ENCODE measurements at regions not wholly inside any gene's neighbourhood (a gene's known extent, or its start where the extent isn't known, plus 50 kb on each side); places are given as distances from the start of the nearest gene placed in this dataset.

DNA sequence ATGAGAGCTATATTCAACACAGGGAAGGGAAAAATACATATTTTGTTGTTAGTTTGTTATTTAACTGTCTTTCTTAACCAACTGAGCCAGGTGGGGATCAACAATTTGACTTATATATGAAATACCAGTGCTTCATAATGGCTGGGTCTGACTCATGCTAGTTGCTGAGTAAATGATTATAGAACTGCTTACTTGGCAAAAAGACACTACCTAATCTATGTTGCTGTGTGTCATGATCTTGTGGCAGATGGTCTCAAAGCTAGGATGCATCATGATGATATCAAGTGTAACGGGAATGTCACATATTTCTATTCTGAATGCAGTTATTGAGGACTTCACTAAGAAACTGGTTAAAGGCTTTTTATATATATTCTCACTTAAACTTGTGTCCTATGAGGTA lies 727.4 kb upstream of the SLITRK1 start:
- TF ChIP-seq POLR2AphosphoS5 (IDR thresholded peaks at IDR 0.05; ENCODE audit: low read depth, low read length) (no peak), FOXP2 (optimal IDR thresholded peaks at IDR 0.05; ENCODE audit: borderline replicate concordance, extremely low read depth, extremely low read length, insufficient read depth) (no peak), SIN3A (IDR thresholded peaks at IDR 0.05; ENCODE audit: borderline replicate concordance, insufficient read depth, low read length) (no peak), TAF1 (IDR thresholded peaks at IDR 0.05; ENCODE audit: borderline replicate concordance, insufficient read depth, low read length) (no peak)
- TF ChIP-seq, protein P1, sequence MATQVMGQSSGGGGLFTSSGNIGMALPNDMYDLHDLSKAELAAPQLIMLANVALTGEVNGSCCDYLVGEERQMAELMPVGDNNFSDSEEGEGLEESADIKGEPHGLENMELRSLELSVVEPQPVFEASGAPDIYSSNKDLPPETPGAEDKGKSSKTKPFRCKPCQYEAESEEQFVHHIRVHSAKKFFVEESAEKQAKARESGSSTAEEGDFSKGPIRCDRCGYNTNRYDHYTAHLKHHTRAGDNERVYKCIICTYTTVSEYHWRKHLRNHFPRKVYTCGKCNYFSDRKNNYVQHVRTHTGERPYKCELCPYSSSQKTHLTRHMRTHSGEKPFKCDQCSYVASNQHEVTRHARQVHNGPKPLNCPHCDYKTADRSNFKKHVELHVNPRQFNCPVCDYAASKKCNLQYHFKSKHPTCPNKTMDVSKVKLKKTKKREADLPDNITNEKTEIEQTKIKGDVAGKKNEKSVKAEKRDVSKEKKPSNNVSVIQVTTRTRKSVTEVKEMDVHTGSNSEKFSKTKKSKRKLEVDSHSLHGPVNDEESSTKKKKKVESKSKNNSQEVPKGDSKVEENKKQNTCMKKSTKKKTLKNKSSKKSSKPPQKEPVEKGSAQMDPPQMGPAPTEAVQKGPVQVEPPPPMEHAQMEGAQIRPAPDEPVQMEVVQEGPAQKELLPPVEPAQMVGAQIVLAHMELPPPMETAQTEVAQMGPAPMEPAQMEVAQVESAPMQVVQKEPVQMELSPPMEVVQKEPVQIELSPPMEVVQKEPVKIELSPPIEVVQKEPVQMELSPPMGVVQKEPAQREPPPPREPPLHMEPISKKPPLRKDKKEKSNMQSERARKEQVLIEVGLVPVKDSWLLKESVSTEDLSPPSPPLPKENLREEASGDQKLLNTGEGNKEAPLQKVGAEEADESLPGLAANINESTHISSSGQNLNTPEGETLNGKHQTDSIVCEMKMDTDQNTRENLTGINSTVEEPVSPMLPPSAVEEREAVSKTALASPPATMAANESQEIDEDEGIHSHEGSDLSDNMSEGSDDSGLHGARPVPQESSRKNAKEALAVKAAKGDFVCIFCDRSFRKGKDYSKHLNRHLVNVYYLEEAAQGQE (IDR thresholded peaks at IDR 0.05; ENCODE audit: insufficient read depth in 1 of 2, low read depth in 2 of 2, low read length in 2 of 2) = no peak

DNA sequence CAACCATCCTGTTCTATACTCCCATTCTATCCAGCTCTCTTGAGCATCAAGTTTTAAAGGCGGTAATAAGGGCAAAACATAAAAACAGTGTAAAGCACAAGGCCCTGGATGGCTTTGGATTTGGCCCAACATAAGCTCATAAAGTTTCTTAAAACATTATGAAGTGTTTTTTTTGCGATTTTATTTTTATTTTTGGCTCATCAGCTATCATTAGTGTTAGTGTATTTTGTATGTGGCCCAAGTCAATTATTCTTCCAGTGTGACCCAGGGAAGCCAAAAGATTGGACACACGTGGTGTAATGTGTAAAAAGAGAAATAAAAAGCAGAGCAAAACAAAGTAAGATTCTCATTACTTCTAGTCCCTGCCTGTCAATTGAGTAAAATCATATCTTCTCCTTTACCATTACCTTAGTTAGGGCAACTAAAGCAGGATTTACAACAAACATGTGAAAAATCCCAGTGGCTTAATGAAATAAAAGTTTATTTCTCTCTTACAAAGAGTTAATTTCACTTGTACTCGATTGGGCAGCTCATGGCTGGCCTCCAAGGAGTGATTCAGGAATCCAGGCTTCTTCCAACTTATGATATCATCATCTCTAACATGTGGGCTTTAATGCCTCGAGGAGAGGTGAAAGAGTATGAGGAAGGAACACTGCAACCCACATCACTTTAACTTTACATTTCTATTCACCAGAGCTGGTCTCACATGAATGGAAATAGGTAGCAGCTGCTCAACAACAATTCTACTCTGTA lies 725.2 kb upstream of the SLITRK1 start:
- TF ChIP-seq POLR2AphosphoS5 (IDR thresholded peaks at IDR 0.05; ENCODE audit: low read depth, low read length) (no peak), FOXP2 (optimal IDR thresholded peaks at IDR 0.05; ENCODE audit: borderline replicate concordance, extremely low read depth, extremely low read length, insufficient read depth) (no peak), TAF1 (IDR thresholded peaks at IDR 0.05; ENCODE audit: borderline replicate concordance, insufficient read depth, low read length) (no peak), SIN3A (IDR thresholded peaks at IDR 0.05; ENCODE audit: borderline replicate concordance, insufficient read depth, low read length) (no peak)
- TF ChIP-seq, protein P1 (IDR thresholded peaks at IDR 0.05; ENCODE audit: insufficient read depth in 1 of 2, low read depth in 2 of 2, low read length in 2 of 2) = no peak

DNA sequence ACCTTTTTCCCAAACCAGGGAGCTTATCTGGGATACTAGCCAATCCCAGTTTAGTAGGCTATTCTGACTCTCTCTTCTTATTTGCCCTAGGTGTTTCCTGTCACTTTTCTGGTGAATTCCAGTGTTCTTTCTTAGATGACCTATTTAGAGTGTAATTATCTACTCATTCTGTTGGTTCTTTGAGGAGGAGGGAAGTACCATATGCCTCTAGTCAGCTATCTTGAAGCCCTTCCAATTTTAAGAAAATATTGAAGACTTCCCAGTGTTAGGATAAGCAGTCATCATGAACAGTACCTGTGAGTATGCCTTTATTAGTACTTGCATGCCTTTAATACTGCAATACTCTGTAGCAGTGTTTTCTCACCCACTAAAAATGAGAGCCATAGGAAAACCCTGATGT lies 724.3 kb upstream of the SLITRK1 start:
- TF ChIP-seq, protein P1 (IDR thresholded peaks at IDR 0.05; ENCODE audit: insufficient read depth in 1 of 2, low read depth in 2 of 2, low read length in 2 of 2) = no peak
- no peak for TF ChIP-seq TAF1 (IDR thresholded peaks at IDR 0.05; ENCODE audit: borderline replicate concordance, insufficient read depth, low read length)
- TF ChIP-seq POLR2AphosphoS5 (IDR thresholded peaks at IDR 0.05; ENCODE audit: low read depth, low read length) = no peak
- TF ChIP-seq SIN3A (IDR thresholded peaks at IDR 0.05; ENCODE audit: borderline replicate concordance, insufficient read depth, low read length) = no peak
- no peak for TF ChIP-seq FOXP2 (optimal IDR thresholded peaks at IDR 0.05; ENCODE audit: borderline replicate concordance, extremely low read depth, extremely low read length, insufficient read depth)

DNA sequence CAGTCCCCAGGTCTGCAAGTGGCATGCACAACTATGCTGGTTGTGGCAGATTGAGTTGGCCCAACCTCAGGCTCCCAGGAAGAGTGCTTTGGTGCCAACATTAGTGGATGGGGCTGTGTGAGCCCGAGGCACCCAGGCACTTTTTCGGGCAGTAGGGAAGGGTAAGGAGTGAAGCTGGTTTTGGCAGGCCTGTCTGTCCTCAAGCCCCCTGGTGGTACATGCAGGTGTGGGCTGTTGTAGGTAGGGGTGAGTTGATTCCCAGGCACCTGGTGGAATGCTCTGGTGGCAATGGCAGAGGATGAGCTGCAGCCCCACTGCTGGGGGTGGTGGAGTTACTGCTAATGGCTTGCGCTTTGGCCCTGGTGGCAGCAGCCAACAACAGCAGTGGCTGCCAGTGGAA lies 723.7 kb upstream of the SLITRK1 start:
- no peak for TF ChIP-seq SIN3A (IDR thresholded peaks at IDR 0.05; ENCODE audit: borderline replicate concordance, insufficient read depth, low read length)
- TF ChIP-seq, protein P1 (IDR thresholded peaks at IDR 0.05; ENCODE audit: insufficient read depth in 1 of 2, low read depth in 2 of 2, low read length in 2 of 2) = no peak
- no peak for TF ChIP-seq POLR2AphosphoS5 (IDR thresholded peaks at IDR 0.05; ENCODE audit: low read depth, low read length)
- TF ChIP-seq TAF1 (IDR thresholded peaks at IDR 0.05; ENCODE audit: borderline replicate concordance, insufficient read depth, low read length) = no peak
- no peak for TF ChIP-seq FOXP2 (optimal IDR thresholded peaks at IDR 0.05; ENCODE audit: borderline replicate concordance, extremely low read depth, extremely low read length, insufficient read depth)
